ENCODE measurements at regions not wholly inside any gene's neighbourhood (a gene's known extent, or its start where the extent isn't known, plus 50 kb on each side); places are given as distances from the start of the nearest gene placed in this dataset.
A peak's percentile ranks its signal among the peaks of the same experiment; 100 is the strongest.
"Not testable (repeated sequence)": the region's sequence is repeated elsewhere in the genome, so short reads cannot be mapped to it uniquely, and the experiment has no call there.

- no peak for DNase-seq
Observed at GRCh38 chr6:150456466-150456865, 87.7 kb downstream of the IYD start.

GRCh38 chr6:150456902-150457643 lies 88.3 kb downstream of the IYD start:
- no peak for DNase-seq

DNA sequence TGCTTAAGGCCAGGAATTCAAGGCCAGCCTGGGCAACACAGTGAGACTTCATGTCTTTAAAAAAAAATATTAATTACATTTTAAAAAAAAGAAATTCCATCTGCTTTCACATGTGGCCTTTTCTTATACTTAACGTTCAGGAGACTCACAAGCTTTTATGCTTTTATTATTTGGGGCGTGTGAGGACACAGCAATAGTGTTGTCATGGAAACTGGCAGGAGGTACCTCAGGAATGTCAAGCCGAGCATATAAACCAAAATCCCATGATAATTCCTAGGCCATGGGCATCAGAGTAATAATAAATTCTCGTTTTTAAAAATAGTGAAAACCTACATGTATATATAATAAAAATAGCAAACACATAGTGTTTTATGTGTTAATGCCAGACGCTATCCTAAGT lies 89.8 kb downstream of the IYD start:
- DNase-seq = no peak

DNA sequence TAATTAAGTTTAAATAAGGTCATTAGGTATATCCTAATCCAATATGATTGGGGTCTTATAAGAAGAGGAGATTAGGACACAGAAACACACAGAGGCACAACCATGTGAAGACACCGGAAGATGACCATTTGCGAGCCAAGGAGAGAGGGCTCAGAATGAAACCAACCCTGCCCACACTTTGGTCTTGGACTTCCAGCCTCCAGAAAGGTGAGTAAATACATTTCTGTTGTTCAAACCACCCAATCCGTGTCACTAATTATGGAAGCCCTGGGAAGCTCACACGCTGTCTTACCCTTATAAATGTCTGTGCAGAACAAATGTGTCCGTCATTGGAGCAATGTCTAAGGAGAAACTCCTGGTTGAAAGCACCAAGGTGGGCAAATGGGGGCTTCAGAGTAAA lies 95.0 kb downstream of the IYD start:
- no peak for DNase-seq

GRCh38 chr6:150464966-150465365 lies 96.2 kb downstream of the IYD start:
- DNase-seq = no peak

DNA sequence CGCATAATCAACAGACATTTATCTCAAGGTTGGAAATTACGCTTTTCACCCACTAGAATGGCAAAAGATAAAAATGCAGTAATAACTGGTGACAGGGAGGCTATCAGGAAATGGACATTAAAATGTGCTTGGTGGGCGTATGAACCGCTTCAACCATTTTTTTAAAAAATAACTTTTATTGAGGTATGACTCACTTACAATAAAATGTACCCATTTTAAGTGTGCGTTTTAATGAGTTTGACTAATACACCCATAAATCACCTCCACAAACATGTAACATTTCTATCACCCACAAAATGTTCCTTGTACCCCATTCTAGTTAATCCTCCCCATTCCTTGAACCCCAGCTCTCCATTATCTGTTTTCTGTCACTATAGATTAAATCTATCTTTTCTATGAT lies 96.8 kb downstream of the IYD start:
- no peak for DNase-seq

- peak; percentile 7 to 37 for DNase-seq
Observed at GRCh38 chr6:150466196-150466595, 97.4 kb downstream of the IYD start.

DNA sequence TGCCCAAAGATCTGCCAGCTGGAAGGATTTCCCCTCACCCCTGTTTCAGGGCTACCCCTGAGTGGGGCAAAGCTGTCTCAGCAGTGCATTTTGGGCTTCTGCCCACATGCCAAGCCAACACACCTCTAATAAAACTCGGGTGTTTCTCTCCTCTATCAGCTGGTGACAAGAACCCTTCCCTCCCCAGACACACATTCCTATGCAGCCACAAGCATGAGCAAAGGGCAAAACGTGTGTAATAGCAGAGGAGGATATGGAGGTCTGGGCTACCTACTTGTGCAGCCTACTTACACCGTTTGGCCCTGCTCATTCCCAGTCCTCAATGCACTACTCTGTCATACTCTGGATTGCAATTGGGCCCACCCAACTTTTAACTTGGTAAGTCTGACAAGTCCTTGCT lies 101.3 kb downstream of the IYD start:
- no peak for DNase-seq

DNA sequence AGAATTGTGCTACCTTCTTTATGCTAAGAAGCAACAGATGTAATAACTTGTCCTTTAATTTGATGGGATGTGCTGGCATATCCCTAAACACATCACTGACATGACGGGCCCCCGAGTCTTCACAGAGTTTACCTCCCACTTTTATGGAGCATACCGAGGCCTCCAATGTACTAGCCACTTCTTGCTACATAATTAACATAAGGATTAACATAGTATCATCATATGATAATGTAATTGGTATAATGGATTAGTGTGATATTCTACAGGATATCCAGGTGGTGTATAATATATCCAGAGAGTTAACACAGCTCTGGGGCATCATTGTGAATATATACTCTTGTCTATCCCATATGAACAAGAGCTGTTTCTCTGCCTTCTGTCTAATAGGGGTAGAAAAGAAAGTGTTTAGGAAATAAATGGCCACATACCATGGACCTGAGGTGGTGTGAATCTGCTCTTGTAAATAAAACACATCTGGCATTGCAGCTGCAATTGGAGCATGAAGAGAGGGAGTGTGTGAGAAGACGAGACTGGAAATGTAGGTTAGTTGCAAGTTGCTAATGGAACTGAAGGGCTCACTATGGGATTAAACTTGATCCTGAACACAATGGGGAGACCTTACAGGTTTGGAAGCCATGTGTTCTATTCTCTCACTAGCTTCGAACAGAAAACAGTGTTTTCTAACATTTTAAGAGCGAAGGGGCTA lies 102.3 kb downstream of the IYD start:
- DNase-seq = no peak

DNA sequence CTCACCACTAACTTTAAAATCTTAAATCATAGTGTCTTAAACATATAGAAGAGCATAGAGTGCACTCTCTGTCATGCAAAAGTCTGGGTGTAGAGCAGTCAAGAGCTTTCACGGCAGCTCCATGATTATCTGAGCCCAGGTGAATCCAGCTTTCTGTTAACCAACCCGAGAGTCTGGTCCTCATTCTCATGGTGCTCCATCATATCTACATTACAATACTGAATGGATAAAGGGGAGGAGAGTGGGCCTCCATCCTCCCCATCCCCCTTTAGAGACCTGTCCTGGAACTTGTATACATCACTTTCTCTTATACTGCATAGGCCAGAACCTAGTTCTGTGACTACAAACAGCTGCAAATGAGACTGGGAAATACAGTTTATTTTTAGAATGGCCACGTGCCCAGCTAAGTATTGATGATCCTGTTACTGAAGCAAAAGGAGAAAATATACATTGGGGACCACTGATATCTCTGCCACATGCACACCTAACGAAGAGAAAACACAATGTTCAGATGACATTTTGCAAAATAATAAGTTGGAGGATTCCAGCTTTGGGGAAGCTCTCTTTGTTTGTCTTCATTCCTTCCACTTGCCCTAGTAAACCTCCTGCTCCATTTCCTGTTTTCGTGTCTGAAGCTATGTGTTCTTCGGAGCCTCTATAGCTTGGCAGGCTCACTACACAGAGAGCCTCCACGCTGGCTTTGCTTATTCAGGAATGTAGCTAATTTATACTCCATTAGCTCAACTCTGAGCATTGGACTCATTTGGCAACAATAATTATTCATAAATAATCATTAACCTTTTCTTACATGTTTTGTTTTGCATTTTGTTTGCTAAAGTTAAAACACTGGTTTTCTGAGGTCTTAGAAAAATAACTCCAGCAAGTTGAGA lies 110.1 kb downstream of the IYD start:
- no peak for DNase-seq

GRCh38 chr6:150482883-150483409 lies 114.1 kb downstream of the IYD start:
- no peak for DNase-seq

- no peak for DNase-seq
Observed at GRCh38 chr6:150485161-150485958, 114.3 kb upstream of the PLEKHG1 start.

- no peak for DNase-seq
Observed at GRCh38 chr6:150486048-150486447, 113.6 kb upstream of the PLEKHG1 start.

- DNase-seq = no peak
Observed at GRCh38 chr6:150490586-150490985, 109.1 kb upstream of the PLEKHG1 start.

GRCh38 chr6:150491131-150491810 lies 108.4 kb upstream of the PLEKHG1 start:
- no peak for DNase-seq

- no peak for DNase-seq
Observed at GRCh38 chr6:150491811-150492172, 107.9 kb upstream of the PLEKHG1 start.

DNA sequence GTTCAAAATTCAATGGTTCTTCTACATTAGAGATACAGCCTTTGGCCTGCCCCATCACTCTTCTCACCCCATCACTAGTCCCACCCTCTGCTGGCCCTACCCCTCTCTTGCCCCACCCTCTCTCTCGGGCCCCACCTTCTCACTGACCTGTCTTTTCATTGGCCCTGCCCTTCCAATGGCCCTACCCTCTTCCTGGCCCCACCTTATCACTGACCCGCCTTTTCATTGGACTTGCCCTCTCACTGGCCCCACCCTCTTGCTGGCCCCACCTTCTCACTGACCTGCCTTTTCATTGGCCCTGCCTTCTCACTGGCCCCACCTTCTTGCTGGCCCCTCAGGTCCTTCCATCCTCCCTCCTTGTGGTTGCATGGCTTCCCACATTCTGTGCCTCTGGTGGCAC lies 107.2 kb upstream of the PLEKHG1 start:
- DNase-seq = no peak

DNA sequence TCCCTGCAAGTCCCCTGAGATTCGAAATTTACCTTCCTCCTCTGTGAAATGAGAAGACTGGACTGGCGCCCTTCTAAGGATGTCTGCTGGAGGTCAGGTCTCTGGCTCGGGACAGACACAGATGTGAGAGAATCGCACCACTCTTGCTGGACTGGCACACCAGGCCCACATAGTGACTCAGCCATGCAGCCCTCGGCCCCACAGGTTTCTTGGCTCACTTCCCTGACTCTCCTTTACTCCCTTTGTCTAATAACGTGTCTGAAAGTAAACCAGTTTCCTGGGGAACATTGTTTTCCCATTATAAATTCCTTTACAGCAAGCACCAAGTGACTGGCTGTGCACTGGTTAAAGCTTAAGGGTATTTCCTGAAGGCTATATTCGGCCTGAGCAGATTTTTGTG lies 106.7 kb upstream of the PLEKHG1 start:
- DNase-seq = no peak

DNA sequence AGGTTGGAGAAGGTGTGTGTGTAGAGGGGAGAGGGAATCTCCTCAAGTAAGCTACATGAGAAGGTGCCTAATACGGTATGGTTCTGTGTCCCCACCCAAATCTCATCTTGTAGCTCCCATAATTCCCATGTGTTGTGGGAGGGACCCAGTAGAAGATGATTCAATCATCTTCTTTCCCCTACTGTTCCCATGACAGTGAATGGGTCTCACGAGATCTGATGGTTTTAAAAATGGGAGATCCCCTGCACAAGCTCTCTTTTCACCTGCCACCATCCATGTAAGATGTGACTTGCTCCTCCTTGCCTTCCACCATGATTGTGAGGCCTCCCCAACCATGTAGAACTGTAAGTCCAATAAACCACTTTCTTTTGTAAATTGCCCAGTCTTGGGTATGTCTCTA lies 106.1 kb upstream of the PLEKHG1 start:
- DNase-seq = not testable (repeated sequence)

DNA sequence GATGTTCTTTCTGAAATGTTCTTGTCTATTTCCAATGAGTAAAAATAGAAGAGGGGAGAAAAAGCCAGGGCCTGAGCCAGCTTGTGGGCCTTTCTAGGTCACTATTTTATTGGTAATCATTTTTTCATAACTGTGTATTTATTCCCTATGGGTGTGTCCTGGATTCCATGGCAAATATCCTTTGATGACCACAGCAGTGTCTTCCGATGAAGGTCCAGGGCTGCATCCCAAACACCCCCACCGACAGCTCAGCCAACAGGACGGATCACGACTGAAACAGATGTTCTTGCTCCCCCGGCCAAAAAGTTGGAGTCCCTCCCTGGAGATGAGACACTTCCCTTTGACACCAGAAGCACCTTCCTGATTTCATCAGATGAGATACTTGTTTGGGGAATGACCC lies 105.4 kb upstream of the PLEKHG1 start:
- DNase-seq = no peak

GRCh38 chr6:150495126-150495525 lies 104.6 kb upstream of the PLEKHG1 start:
- no peak for DNase-seq

GRCh38 chr6:150496629-150497028 lies 103.1 kb upstream of the PLEKHG1 start:
- no peak for DNase-seq
